NCI-H748 (cell line): ENCODE measurements at regions not wholly inside any gene's neighbourhood (a gene's known extent, or its start where the extent isn't known, plus 50 kb on each side); places are given as distances from the start of the nearest gene placed in this dataset.
"Not testable (repeated sequence)": the region's sequence is repeated elsewhere in the genome, so short reads cannot be mapped to it uniquely, and the experiment has no call there.

Experiments used
- DNase-seq: peaks from one replicate; lab custom pipeline; 2025; ENCODE audit not compliant: unreplicated experiment; lab: John Stamatoyannopoulos, UW

DNA sequence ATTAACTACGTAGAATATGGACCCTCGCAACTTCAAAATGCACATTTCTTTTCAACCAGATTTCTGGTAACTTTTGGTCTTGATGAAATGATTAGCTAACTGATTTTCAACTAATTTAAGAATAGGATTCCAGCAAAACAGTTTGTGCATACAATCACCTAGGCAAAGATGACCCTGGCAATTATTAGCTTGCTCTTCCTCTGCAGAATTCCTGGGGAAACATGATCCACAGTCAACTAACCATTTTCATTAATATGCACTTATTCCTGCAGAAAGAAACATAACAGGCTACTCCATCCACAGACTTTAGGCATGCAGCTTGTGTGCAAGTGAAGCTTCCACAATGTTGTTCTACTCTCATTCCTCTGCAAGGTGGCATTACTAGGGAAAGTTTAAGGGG lies 1150.8 kb upstream of the FANCL start:
- no peak for DNase-seq

GRCh38 chr2:59390581-59390980 lies 1149.5 kb upstream of the FANCL start:
- no peak for DNase-seq

- DNase-seq: no peak
Observed at GRCh38 chr2:59389240-59389639, 1148.1 kb upstream of the FANCL start.

DNA sequence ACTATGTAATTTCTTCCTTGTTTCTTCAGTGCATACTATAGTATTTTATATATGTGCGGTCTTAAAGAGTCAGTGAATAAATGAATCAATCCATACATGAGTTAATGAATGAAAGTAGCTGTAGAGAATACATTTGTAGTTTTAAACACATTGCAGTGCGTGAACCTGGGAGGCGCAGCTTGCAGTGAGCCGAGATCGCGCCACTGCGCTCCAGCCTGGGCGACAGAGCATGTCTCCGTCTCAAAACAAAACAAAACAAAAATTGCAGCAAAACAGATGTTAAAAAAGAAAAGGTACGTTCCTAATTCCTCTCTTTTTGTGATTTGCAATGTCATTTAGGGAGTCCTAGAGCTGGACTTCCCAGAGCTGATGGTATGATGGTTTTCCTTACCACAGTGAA lies 1144.8 kb upstream of the FANCL start:
- no peak for DNase-seq

- peak; percentile 91 for DNase-seq
Observed at GRCh38 chr2:59383473-59383872, 1142.3 kb upstream of the FANCL start.

DNA sequence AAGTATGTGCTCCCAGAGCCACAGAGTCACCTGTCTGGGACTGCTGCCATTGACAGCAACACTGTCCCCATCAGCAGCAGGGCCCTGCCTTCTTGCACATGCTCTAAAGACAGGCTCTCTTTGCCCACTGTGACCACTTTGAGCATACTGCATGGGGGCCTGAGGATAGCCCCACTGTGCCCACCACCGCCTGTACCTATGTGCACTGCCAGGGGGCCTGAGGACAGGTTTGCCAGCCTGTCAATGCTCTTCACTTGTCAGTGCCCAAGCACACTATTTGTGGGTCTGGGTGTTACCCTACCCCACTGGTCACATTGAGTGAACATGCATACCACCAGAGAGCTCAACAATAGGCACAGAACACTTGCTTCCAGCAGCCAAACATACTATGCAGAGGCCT lies 1137.0 kb upstream of the FANCL start:
- no peak for DNase-seq

DNA sequence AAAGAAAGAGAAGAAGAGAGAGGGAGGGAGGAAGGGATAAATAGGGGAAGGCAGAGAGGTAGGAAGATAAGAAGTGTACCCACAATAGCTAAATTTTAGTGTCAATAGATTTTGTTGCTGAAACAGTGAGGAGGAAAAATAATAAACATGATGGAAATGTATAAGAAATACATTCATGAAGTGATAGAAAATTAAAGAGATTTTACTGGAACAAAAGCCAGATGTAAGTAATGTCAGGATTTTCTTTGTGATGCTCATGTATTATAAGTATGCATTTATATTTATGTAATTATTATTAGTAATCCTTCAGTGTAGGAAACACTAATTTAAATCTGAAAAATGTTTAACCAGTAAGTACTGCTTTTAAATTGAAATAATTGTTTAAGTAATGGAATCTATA lies 1125.2 kb upstream of the FANCL start:
- DNase-seq: no peak

- DNase-seq: no peak
Observed at GRCh38 chr2:59354498-59354897, 1113.4 kb upstream of the FANCL start.

DNA sequence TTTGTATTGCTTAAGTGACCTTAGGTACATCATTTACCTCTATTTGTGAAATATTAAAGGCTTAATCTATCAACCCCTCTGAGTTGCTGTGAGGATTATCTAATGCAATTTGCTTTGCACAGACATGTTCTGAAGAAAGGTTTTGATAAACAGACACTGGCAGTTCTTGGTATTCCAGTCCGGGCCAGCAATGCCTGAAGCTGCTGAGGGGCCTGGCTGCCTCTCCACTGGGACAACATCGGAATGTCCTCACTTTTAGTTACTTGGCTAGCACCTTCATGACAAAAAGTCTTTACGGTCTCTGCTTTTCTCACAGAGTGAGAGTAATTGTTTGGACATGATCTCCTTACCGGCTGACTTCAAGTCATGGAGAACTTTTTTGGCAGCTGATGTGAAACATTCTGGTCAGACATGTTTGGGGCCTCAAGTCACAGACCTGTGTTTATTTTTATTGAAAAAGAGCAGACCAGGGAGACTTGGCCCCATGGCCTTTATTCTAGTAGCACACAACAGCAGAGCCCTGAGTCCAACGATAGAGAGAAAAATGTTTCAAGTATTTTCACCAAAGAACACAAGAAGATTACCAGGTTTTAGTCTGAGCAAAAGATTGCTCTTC lies 1112.3 kb upstream of the FANCL start:
- DNase-seq: no peak

DNA sequence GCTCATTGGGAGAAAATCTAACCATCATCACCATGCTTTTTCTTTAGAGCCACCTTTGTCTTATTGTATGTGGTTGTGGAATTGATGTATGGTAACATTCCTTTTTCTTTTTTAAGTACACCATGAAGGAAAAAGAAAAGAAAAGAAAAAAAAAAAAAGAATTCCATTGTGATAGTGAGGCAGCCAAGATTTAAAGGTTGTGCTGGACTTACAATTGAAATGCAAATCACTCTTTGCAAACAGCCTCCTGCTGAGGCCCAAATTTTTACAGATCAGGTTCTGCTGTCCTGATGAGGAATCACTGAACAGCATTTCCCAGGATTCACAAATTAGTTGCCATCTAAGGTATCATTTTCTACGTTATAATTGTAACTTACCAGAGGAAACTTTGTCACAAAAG lies 1101.0 kb upstream of the FANCL start:
- no peak for DNase-seq

DNA sequence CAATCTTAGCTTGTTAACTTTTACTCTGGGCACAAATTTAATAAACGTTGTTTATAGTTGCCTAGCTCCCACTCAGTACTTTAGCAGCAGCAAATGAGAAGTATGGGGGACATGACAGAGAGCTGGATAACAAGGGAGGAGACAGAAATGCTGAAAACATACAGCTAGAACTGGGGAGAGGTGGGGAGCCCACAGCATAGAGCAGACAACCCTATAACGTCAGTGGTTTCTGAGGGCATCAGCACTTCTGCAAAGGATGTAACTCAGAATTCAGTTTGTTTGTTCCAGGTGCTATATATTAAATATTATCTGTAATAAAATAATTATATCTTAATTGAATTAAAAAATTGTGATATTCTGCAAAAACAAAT lies 1098.7 kb upstream of the FANCL start:
- no peak for DNase-seq

- DNase-seq: peak; percentile 18
Observed at GRCh38 chr2:59339121-59339836, 1098.2 kb upstream of the FANCL start.

DNA sequence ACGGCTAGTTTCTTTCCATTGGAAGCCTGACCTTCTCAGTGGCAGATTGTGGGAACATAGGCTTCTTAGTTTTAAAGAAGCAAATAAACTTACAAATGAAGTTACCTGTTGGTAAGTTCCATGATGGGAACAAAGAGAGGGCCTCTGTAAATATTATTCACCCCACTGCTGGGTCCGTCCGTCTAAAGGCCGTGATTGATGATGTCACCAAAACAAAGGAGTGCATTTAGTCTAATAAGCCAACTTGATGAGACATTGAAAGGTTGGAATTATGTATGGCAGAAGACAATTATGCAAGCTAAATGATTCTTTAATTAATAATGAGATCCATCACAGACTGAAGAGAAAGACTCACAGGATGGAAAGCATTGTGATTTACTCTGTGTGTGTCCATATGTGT lies 1091.9 kb upstream of the FANCL start:
- DNase-seq: no peak

DNA sequence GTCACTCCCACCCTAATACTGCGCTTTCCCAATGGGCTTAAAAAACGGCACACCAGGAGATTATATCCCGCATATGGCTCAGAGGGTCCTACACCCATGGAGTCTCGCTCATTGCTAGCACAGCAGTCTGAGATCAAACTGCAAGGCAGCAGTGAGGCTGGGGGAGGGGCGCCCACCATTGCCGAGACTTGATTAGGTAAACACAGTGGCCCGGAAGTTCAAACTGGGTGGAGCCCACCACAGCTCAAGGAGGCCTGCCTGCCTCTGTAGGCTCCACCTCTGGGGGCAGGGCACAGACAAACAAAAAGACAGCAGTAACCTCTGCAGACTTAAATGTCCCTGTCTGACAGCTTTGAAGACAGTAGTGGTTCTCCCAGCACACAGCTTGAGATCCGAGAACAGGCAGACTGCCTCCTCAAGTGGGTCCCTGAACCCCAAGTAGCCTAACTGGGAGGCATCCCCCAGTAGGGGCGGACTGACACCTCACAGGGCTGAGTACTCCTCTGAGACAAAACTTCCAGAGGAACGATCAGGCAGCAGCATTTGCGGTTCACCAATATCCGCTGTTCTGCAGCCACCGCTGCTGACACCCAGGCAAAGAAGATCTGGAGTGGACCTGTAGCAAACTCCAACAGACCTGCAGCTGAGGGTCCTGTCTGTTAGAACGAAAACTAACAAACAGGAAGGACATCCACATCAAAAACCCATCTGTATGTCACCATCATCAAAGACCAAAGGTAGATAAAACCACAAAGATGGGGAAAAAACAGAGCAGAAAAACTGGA lies 1085.6 kb upstream of the FANCL start:
- DNase-seq: not testable (repeated sequence)

DNA sequence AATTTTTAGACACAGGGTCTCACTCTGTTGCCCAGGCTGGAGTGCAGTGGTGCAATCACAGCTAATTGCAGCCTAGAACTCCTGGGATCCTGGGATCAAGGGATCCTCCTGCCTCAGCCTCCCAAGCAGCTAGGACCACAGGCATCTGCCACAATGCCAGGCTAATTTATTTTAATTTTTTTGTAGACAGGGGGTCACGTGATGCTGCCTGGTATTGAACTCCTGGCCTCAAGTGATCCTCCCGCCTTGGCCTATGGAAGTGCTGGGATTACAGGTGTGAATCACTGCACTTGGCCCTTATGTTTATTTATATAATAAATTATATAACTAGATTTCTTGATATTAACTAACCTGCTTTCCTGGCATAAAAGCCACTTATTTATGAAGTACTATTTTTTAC lies 1081.7 kb upstream of the FANCL start:
- DNase-seq: no peak

DNA sequence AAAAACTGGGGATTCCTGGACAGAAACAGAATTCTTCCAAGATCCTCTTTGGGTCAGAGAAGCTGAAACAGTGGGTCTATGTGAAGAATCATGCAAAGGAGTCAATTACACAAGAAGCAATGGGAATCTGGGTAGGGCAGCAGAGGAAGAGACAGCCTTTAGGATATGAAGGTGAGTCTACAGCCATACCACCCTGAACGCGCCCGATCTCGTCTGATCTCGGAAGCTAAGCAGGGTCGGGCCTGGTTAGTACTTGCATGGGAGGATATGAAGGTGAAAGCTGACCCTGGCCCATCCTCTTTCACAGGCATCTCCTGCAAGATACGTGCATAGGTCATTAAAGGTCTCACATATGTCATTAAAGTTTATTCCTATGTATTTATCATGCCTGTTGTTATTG lies 1080.9 kb upstream of the FANCL start:
- no peak for DNase-seq

GRCh38 chr2:59314031-59314766 lies 1073.1 kb upstream of the FANCL start:
- DNase-seq: no peak

- no peak for DNase-seq
Observed at GRCh38 chr2:59312967-59313940, 1072.1 kb upstream of the FANCL start.

DNA sequence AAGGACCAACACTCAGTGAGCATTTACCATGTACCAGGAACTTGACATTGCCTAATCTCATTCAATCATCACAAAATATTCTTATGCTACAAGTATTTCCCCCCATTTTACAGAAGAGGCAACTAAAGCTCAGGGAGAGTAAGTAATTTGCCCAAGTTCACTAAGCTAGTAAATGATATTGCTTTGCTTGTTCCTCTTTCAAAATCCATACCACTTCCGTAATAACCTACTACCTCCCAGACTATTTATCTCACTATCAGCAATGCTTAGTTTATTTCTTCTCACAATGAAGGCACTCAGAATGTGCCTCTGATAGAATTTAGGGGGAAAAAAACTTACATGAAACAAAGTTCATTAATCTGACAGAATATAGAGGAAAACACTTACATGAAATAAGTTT lies 1070.9 kb upstream of the FANCL start:
- DNase-seq: no peak

DNA sequence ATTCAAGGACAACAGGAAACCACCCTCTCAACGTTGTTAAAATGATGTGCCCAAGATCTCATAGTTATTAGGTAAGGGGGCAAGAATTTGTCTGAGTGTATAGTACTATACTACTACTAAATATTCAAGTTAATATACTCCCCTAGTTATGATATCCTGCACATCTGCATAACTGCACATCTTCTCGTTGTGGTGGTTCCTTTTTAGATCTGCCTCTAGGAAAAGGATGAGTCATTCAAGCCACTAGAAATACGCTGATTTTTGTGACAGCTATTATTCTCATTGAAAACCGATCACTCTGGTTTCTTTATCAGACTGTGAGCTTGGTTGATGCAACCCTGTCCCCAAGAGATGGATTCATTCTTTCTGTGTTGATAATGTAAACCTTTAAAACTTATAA lies 1067.0 kb upstream of the FANCL start:
- no peak for DNase-seq
